ENCODE measurements at regions not wholly inside any gene's neighbourhood (a gene's known extent, or its start where the extent isn't known, plus 50 kb on each side); places are given as distances from the start of the nearest gene placed in this dataset.

DNA sequence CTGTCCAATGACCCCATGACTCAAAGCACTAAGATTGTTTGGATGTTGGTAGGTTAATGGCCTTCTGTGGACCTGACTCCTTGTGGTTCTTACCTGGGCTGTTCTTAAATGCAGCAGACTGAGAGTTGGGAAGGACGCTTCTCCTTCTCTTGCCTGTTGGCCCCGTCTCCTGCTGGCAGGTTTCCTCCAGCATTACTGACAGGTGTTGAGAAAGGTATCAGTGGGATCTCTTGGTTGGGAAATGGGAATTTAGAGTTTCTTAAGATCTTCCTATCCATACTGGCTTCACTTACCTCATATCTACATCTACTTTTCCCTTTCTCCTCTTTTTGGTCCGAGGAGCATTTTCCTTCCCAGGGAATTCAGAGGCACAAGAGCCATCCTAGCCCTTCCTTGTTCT is 57.9 kb downstream of the TET3 start:
- TF ChIP-seq EZH2phosphoT487 (IDR thresholded peaks at IDR 0.05; ENCODE audit: low read length) (no peak), CTCF (IDR thresholded peaks at IDR 0.05; ENCODE audit: low read length) (no peak), EZH2 (optimal IDR thresholded peaks at IDR 0.05; ENCODE audit: low read depth, low read length) (no peak)
- Histone ChIP-seq H3K79me2 (ENCODE audit: low read length) (peaks cover 56% of the 10 kb centered on the region), H3K4me3 (ENCODE audit: low read length) (no peak overlapping the region), H4K20me1 (ENCODE audit: insufficient read depth, low read length) (no peaks in the 10 kb centered on the region; the same call in 1 of the 2 replicates), H3K9me2 (replicated peaks; ENCODE audit: insufficient read depth, low read length) (no peaks in the 10 kb centered on the region), H3F3A (ENCODE audit: insufficient read depth, low read length) (no peaks in the 10 kb centered on the region), H3K27ac (ENCODE audit: low read length) (no peak overlapping the region), H3K9ac (ENCODE audit: low read length) (no peak overlapping the region), H3K4me1 (ENCODE audit: low read length) (peaks cover 2% of the 10 kb centered on the region), H3K9me3 (replicated peaks; ENCODE audit: insufficient read depth, low read length) (no peaks in the 10 kb centered on the region), H2AFZ (ENCODE audit: low read length) (no peak overlapping the region), H3K4me2 (ENCODE audit: low read depth, low read length) (no peak overlapping the region), H3K36me3 (replicated peaks; ENCODE audit: insufficient read depth, low read length) (no peaks in the 10 kb centered on the region), H3K27me3 (replicated peaks; ENCODE audit: insufficient read depth, low read length) (no peaks in the 10 kb centered on the region)
- DNase-seq: no peak

DNA sequence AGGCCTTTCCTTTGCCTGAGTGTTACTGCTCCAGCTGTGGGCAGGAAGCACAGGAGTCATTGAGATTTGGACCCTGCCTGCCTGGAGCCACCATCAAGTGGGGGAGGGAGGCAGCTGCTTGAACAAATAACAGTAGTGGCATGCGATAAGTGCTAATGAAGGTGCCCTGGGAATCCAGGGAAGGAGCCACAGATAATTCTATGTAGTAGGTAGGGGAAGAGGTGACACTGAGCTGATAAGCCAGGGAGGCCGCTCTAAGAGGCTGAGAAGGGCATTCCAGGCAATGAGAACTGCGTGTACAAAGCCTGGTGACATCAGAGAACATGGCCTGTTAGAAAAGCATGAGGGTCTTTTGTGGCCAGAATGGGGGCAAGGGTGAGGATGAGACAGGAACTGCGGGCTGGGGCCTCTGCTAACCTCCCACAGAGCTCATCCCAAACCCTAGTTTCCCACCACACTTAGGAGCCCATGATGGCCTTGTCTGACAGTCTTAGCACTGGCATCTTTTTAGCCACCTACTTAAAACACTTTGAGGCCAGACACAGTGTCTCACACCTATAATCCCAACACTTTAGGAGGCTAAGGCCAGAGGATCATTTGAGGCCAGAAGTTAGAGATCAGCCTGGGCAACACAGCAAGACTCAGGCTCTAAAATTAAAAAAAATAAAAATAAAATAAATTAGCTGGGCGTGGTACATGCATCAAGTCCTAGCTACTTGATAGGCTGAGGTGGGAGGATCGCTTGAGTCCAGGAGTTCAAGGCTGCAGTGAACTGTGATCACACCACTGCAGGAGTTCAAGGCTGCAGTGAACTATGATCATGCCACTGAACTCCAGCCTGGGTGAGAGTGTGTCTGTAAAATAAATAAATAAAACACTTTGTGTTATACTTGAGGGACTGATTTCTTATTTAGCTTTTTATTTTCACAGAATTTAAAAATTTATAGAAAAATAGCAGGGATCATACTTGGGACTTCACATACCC is 58.9 kb downstream of the TET3 start:
- Histone ChIP-seq H3K27ac (ENCODE audit: low read length) (no peak overlapping the region), H3K4me3 (ENCODE audit: low read length) (no peak overlapping the region), H2AFZ (ENCODE audit: low read length) (no peak overlapping the region), H3K4me1 (ENCODE audit: low read length) (no peaks in the 10 kb centered on the region), H4K20me1 (ENCODE audit: insufficient read depth, low read length) (no peaks in the 10 kb centered on the region; the same call in 1 of the 2 replicates), H3K36me3 (replicated peaks; ENCODE audit: insufficient read depth, low read length) (no peaks in the 10 kb centered on the region), H3F3A (ENCODE audit: insufficient read depth, low read length) (no peaks in the 10 kb centered on the region), H3K9me2 (replicated peaks; ENCODE audit: insufficient read depth, low read length) (no peaks in the 10 kb centered on the region), H3K4me2 (ENCODE audit: low read depth, low read length) (no peak overlapping the region), H3K9ac (ENCODE audit: low read length) (no peak overlapping the region), H3K9me3 (replicated peaks; ENCODE audit: insufficient read depth, low read length) (no peaks in the 10 kb centered on the region), H3K79me2 (ENCODE audit: low read length) (peaks cover 46% of the 10 kb centered on the region), H3K27me3 (replicated peaks; ENCODE audit: insufficient read depth, low read length) (no peaks in the 10 kb centered on the region)
- TF ChIP-seq EZH2phosphoT487 (IDR thresholded peaks at IDR 0.05; ENCODE audit: low read length) (no peak), EZH2 (optimal IDR thresholded peaks at IDR 0.05; ENCODE audit: low read depth, low read length) (no peak), CTCF (IDR thresholded peaks at IDR 0.05; ENCODE audit: low read length) (no peak)
- no peak for DNase-seq

DNA sequence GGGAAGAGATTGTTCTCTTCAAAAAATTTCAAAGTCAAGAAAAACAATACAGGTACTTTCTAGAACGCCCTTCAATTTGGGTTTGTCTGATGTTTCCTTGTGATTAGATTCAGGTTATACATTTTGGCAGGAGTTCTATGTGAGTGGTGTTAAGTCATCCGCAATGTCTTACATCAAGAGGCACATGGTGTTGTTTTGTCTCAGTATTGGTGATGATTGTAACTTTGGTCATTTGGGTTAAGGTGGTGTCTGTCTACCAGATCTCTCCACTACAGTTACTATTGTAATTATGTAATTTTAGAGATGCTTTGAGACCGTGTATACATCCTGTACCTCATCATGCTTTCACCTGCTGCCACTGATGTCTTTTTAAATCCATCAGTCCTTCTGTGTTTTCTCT is 60.3 kb downstream of the TET3 start:
- Histone ChIP-seq H3K27ac (ENCODE audit: low read length) (no peak overlapping the region), H3K27me3 (replicated peaks; ENCODE audit: insufficient read depth, low read length) (no peaks in the 10 kb centered on the region), H2AFZ (ENCODE audit: low read length) (no peak overlapping the region), H3K9ac (ENCODE audit: low read length) (no peak overlapping the region), H3K9me3 (replicated peaks; ENCODE audit: insufficient read depth, low read length) (no peaks in the 10 kb centered on the region), H3K9me2 (replicated peaks; ENCODE audit: insufficient read depth, low read length) (no peaks in the 10 kb centered on the region), H3K4me2 (ENCODE audit: low read depth, low read length) (no peak overlapping the region), H3F3A (ENCODE audit: insufficient read depth, low read length) (no peaks in the 10 kb centered on the region), H3K4me3 (ENCODE audit: low read length) (no peak overlapping the region), H3K79me2 (ENCODE audit: low read length) (peaks cover 32% of the 10 kb centered on the region), H3K36me3 (replicated peaks; ENCODE audit: insufficient read depth, low read length) (no peaks in the 10 kb centered on the region), H4K20me1 (ENCODE audit: insufficient read depth, low read length) (no peaks in the 10 kb centered on the region), H3K4me1 (ENCODE audit: low read length) (no peaks in the 10 kb centered on the region)
- no peak for DNase-seq
- TF ChIP-seq EZH2 (optimal IDR thresholded peaks at IDR 0.05; ENCODE audit: low read depth, low read length): no peak
- no peak for TF ChIP-seq EZH2phosphoT487 (IDR thresholded peaks at IDR 0.05; ENCODE audit: low read length)
- no peak for TF ChIP-seq CTCF (IDR thresholded peaks at IDR 0.05; ENCODE audit: low read length)

All from MM.1S (cell line).